ENCODE measurements at regions not wholly inside any gene's neighbourhood (a gene's known extent, or its start where the extent isn't known, plus 50 kb on each side); places are given as distances from the start of the nearest gene placed in this dataset.

DNA sequence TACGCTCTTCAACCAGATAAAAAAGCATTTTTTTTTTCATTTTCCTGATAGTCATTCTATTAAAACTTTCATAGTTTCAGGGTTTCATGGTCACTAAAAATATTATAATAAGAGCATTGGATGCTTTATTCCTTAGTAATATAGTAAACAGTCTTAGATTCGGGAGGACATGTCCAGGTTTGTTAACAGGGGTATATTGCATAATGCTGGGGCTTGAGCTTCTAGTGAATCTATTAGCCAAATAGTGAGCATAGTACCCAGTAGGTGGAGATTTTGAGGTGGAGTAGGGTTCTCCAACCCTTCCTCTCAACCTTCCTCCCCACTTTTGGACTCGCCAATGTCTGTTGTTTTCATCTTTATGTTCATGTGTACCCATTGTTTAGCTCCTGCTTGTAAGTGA lies 277.4 kb upstream of the RGS6 start:
- no peak for TF ChIP-seq POLR2AphosphoS5 (IDR thresholded peaks at IDR 0.05)
- TF ChIP-seq, protein P1, sequence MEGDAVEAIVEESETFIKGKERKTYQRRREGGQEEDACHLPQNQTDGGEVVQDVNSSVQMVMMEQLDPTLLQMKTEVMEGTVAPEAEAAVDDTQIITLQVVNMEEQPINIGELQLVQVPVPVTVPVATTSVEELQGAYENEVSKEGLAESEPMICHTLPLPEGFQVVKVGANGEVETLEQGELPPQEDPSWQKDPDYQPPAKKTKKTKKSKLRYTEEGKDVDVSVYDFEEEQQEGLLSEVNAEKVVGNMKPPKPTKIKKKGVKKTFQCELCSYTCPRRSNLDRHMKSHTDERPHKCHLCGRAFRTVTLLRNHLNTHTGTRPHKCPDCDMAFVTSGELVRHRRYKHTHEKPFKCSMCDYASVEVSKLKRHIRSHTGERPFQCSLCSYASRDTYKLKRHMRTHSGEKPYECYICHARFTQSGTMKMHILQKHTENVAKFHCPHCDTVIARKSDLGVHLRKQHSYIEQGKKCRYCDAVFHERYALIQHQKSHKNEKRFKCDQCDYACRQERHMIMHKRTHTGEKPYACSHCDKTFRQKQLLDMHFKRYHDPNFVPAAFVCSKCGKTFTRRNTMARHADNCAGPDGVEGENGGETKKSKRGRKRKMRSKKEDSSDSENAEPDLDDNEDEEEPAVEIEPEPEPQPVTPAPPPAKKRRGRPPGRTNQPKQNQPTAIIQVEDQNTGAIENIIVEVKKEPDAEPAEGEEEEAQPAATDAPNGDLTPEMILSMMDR (IDR thresholded peaks at IDR 0.05) = no peak
- no peak for TF ChIP-seq POLR2A (IDR thresholded peaks at IDR 0.05)

All from prostate gland (tissue), 2 donors.